Esophagus squamous epithelium (tissue), 4 donors: ENCODE measurements at regions not wholly inside any gene's neighbourhood (a gene's known extent, or its start where the extent isn't known, plus 50 kb on each side); places are given as distances from the start of the nearest gene placed in this dataset.

Experiments used
- POLR2A ChIP-seq, 4 donors: fragments of 450-650 bp; IDR thresholded peaks; one replicate each; pipeline ENCODE4 v1.6.1; 2017; ENCODE audit warnings: antibody characterized with exemption in 4 of 4, mild to moderate bottlenecking in 4 of 4, moderate library complexity in 3 of 4
- TF ChIP-seq, protein P1 (sequence below), 6 experiments: fragments of 450-650 bp in 4 of 6; fragments of 200-600 bp in 2 of 6; sonication (generic) in 2 of 6; IDR thresholded peaks; one replicate each; pipeline ENCODE4 v1.5.1; 2016 to 2019; ENCODE audit warnings: antibody characterized with exemption in 6 of 6, mild to moderate bottlenecking in 4 of 6, moderate library complexity in 4 of 6

DNA sequence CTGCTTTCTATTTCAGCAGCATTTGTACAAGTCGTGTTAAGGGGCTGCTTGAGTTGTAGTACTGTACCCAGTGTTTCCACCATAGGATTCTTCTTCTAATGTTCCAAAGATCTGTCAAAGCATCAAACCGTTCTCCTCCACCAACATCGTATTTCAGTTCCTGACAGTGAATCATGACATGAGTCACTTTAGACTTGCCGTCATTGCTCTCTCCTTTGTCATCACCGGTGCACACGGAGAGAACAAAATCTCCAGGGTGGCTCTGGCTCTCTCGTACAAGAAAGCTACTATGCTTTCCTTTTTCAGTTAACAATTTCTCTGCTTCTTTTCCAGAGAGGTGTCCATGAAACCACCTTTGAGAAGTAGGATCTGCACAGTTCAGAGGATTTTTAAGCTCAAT is 270.9 kb upstream of the CCDC54 start:
- TF ChIP-seq, protein P1, sequence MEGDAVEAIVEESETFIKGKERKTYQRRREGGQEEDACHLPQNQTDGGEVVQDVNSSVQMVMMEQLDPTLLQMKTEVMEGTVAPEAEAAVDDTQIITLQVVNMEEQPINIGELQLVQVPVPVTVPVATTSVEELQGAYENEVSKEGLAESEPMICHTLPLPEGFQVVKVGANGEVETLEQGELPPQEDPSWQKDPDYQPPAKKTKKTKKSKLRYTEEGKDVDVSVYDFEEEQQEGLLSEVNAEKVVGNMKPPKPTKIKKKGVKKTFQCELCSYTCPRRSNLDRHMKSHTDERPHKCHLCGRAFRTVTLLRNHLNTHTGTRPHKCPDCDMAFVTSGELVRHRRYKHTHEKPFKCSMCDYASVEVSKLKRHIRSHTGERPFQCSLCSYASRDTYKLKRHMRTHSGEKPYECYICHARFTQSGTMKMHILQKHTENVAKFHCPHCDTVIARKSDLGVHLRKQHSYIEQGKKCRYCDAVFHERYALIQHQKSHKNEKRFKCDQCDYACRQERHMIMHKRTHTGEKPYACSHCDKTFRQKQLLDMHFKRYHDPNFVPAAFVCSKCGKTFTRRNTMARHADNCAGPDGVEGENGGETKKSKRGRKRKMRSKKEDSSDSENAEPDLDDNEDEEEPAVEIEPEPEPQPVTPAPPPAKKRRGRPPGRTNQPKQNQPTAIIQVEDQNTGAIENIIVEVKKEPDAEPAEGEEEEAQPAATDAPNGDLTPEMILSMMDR (IDR thresholded peaks at IDR 0.05), result no peak
- TF ChIP-seq POLR2A (IDR thresholded peaks at IDR 0.05), result no peak
